ENCODE measurements at regions not wholly inside any gene's neighbourhood (a gene's known extent, or its start where the extent isn't known, plus 50 kb on each side); places are given as distances from the start of the nearest gene placed in this dataset.

DNA sequence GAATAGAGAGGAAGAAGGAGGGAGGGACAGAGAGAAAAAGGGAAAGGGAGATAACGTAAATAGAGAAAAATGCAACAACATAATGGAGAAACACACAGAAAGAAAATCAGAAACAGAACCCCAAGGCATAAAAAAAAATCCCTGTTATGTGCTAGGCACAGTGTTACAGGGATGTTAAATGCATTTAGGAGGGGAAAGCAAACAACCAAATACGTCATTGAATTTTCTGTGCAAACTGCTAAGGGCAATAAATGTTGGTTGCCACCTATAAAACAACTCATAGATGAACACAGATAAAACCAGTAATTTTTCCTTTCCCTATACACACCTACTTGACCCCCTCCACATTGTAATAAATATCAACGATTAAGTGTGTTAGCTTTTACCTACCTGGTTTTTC, 51.3 kb upstream of the ASTN2 start:
- TF ChIP-seq, protein P1, sequence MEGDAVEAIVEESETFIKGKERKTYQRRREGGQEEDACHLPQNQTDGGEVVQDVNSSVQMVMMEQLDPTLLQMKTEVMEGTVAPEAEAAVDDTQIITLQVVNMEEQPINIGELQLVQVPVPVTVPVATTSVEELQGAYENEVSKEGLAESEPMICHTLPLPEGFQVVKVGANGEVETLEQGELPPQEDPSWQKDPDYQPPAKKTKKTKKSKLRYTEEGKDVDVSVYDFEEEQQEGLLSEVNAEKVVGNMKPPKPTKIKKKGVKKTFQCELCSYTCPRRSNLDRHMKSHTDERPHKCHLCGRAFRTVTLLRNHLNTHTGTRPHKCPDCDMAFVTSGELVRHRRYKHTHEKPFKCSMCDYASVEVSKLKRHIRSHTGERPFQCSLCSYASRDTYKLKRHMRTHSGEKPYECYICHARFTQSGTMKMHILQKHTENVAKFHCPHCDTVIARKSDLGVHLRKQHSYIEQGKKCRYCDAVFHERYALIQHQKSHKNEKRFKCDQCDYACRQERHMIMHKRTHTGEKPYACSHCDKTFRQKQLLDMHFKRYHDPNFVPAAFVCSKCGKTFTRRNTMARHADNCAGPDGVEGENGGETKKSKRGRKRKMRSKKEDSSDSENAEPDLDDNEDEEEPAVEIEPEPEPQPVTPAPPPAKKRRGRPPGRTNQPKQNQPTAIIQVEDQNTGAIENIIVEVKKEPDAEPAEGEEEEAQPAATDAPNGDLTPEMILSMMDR (conservative IDR thresholded peaks at IDR 0.05) = no peak
- TF ChIP-seq ZFX (IDR thresholded peaks at IDR 0.05) = no peak
